ENCODE measurements at regions not wholly inside any gene's neighbourhood (a gene's known extent, or its start where the extent isn't known, plus 50 kb on each side); places are given as distances from the start of the nearest gene placed in this dataset.
"Not testable (repeated sequence)": the region's sequence is repeated elsewhere in the genome, so short reads cannot be mapped to it uniquely, and the experiment has no call there.

GRCh38 chr13:62512194-62513141, 1096.8 kb upstream of the PCDH20 start:
- peak; percentile 55 for DNase-seq

- no peak for DNase-seq
Measured at GRCh38 chr13:62510906-62511655, 1095.4 kb upstream of the PCDH20 start.

DNA sequence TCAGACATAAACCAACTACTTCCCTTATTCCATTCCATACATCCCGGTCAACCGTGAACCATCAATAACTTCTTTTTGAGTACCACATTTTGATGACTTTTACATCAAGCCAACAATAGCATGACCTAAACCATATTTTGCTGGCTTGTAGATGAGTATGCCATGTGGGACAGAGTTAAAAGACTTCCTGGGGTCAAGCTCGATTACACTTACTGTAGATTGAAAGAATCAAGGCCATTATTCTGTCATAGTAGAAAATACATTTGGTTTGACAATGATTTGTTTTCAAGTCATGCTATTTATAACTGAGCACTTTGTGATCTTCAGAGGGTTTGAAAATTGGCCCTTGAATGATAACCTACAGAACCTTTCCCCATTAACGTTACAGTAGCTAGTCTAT, 1086.9 kb upstream of the PCDH20 start:
- no peak for DNase-seq

- DNase-seq: no peak
Measured at GRCh38 chr13:62489731-62490130, 1074.1 kb upstream of the PCDH20 start.

DNA sequence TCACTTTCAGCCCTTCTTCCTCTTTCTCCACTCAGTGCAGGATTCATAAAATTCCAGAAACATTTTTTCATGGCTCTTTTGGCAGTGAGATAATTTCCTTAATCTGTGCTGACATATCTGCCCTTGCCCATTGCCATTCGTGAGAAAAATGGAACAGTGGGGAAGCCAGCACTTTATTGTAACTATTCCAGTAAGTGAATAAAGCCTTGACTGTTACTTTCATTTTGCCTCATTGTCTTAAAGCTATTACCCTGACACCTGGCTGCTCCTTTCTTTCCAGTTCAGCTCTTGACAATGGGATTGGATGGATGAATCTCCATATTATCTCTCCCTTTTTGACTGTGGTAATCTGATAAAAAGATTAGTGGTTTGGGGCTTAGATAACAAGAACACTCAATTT, 1068.1 kb upstream of the PCDH20 start:
- no peak for DNase-seq

- DNase-seq: peak; percentile 86
Measured at GRCh38 chr13:62482351-62482750, 1066.7 kb upstream of the PCDH20 start.

GRCh38 chr13:62473944-62474237, 1058.2 kb upstream of the PCDH20 start:
- DNase-seq: no peak

GRCh38 chr13:62473190-62473943, 1057.7 kb upstream of the PCDH20 start:
- DNase-seq: no peak

DNA sequence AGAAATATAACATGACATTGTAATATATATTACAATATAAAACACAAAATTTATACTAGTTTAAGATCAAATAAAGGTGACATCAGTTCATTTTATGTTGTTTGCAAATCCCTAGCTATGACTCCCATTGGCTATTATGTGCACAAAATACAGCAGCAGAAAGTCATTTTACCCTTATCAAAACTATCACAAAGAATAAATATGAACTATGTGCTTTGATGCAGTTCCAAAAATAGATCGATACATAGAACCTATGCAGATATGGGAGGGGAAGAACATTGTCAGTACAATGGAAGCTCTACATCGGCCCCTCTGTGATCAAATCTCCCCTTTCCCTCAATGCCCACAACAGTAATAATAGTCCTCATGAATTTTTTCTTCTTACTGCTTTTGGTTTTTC, 1038.1 kb upstream of the PCDH20 start:
- DNase-seq: no peak

GRCh38 chr13:62450759-62451158, 1035.1 kb upstream of the PCDH20 start:
- no peak for DNase-seq

DNA sequence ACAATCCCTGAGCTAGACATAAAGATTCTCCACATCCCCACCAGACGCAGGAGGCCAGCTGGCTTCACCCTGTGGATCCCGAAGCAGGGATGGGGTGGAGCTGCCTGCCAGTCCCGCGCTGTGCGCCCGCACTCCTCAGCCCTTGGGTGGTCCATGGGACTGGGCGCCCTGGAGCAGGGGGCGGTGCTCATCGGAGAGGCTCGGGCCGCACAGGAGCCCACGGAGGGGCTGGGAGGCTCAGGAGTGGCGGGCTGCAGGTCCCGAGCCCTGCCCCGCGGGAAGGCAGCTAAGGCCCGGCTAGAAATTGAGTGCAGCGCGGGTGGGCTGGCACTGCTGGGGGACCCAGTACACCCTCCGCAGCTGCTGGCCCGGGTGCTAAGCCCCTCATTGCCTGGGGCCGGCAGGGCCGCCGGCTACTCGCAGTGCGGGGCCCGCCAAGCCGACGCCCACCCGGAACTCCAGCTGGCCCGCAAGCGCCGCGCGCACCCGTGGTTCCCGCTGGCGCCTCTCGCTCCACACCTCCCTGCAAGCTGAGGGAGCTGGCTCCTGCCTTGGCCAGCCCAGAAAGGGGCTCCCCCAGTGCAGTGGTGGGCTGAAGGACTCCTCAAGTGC, 1032.2 kb upstream of the PCDH20 start:
- not testable (repeated sequence) for DNase-seq

DNA sequence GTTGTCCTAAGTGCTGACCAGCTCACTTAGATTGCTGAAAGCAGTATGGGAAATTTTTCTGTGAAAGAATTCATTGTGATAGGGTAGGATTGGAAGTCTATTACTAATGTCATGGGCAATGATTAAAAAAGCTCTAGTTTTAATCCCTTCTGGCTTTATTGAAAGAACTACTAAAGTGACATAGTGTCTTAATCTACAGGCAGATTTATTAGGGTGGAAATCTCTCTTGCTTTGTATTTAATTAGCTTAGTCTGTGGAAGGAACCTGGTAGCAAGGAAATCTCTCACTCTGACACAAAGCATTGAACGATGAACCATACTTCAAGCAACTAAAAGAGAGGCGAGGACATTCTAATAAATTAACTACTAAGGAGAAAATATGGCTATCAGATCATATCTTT, 1029.2 kb upstream of the PCDH20 start:
- DNase-seq: no peak

DNA sequence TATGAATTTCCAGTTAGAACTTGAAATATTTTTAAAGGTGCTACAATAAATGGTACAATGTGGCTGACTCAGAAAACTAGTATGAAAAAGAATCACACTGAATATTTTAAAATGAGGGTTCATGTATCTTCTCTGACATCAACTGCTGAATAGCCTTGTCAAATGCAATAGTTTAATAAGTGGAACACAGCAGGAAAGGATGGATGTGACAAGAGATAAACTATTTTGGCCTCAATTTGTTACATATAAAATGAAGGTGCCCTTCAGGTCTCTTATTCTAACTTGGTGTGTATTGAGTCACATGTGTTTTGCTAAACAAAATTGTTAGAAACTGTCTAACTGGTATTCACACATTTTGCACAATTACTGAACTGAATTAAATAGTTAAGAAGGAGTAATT, 1018.4 kb upstream of the PCDH20 start:
- no peak for DNase-seq

- no peak for DNase-seq
Measured at GRCh38 chr13:62433660-62434059, 1018.0 kb upstream of the PCDH20 start.

DNA sequence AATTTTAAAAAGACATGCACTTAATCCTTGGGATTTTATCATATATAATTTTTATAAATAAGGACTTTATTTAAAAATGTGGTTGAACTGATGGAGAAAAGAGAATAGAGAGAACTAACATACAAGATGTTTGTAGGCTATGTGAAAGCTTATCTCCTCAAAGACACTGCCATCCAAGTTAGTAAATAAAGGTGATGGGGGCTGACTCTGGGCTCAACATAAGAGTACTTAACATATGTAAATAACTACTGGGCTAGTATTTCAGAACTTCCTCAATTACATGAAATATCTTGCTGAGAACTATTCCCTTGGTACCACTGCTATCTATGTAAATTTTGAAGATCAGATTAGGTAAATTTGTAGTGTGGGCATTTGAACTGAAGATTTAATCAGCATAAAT, 1017.3 kb upstream of the PCDH20 start:
- DNase-seq: no peak

- DNase-seq: no peak
Measured at GRCh38 chr13:62432295-62432694, 1016.6 kb upstream of the PCDH20 start.

- DNase-seq: no peak
Measured at GRCh38 chr13:62431852-62432251, 1016.2 kb upstream of the PCDH20 start.

DNA sequence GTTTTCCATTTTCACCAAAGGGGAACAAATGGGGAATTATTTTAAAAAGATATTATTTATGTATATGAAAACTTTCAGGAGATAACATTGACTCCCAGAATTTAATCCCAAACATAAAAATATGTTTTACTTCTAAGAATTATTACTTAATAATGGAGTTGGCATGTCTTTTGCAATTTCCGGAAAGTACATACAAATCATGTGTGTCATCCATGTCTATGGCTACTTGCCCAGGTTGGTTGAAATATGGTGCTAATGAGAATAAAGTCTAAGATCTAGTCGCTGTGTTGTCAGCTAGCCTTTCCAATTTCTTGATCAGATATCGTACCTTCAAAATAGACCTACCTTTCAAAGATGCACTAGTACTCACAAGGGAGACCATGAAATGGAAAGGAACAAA, 1003.2 kb upstream of the PCDH20 start:
- no peak for DNase-seq

- no peak for DNase-seq
Measured at GRCh38 chr13:62418376-62418775, 1002.7 kb upstream of the PCDH20 start.

- no peak for DNase-seq
Measured at GRCh38 chr13:62407871-62408270, 992.2 kb upstream of the PCDH20 start.

DNA sequence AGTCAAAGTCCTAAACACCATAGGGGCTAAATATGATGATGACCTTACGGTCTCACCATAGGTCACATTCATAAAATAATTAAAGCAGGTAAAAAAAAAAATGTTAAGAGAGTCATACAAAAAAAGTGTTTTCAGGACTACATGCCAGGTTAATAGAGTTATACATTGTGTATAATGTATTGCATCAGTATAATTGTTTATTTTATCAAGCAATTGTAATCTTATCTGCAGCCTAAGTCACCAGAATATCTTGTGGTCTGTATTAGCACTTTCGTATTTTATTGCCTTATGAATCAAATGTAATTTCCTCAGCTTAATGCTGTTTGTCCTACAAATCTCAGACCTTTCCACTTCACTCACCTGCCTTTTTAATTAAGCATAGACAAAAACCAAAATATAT, 972.9 kb upstream of the PCDH20 start:
- no peak for DNase-seq

DNA sequence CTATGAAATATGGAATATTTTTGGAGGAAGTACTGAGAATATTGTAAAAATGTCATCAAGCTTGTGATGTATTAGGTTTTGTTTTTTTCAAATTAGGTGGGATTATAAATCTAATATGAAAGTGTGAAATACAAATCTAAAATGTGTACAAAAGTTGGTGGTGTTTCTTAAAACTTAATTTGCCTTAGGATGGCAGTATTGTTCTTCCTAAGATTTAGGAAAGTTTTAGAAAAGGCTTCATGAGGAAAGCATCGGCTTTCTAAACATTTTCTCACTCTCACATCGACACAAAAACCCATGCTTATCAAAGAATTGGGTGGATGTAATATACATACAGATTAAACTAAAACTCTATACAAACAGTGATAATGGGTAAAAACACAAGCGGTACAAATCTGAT, 972.0 kb upstream of the PCDH20 start:
- DNase-seq: no peak

GRCh38 chr13:62379241-62379640, 963.6 kb upstream of the PCDH20 start:
- DNase-seq: not testable (repeated sequence)
